ENCODE measurements at regions not wholly inside any gene's neighbourhood (a gene's known extent, or its start where the extent isn't known, plus 50 kb on each side); places are given as distances from the start of the nearest gene placed in this dataset.
"Not testable (repeated sequence)": the region's sequence is repeated elsewhere in the genome, so short reads cannot be mapped to it uniquely, and the experiment has no call there.

DNA sequence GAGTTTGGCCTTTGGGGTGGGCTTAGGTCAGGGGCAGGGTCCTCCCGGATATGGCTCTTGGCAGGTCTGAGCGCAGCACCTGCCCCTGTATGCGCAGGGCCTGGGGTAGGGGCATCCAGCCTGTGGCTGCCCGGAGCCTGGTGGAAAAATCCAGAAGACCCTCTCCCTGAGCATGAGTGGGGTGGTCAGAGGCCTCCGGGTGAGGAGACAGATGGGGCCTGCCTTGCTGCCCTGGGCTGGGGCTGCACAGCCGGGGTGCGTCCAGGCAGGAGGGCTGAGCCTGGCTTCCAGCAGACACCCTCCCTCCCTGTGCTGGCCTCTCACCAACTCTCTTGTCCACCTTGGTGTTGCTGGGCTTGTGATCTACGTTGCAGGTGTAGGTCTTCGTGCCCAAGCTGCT lies 99.1 kb downstream of the TMEM121 start:
- not testable (repeated sequence) for TF ChIP-seq OSR1 (CRISPR knock-in tag; IDR thresholded peaks at IDR 0.05); ZNF8 (CRISPR knock-in tag; IDR thresholded peaks at IDR 0.05); ISL1 (CRISPR knock-in tag; IDR thresholded peaks at IDR 0.05); ZNF70 (CRISPR knock-in tag; IDR thresholded peaks at IDR 0.05); ESRRG (CRISPR knock-in tag; IDR thresholded peaks at IDR 0.05); TOX (CRISPR knock-in tag; IDR thresholded peaks at IDR 0.05; ENCODE audit: borderline replicate concordance)
- TF ChIP-seq, protein P1, sequence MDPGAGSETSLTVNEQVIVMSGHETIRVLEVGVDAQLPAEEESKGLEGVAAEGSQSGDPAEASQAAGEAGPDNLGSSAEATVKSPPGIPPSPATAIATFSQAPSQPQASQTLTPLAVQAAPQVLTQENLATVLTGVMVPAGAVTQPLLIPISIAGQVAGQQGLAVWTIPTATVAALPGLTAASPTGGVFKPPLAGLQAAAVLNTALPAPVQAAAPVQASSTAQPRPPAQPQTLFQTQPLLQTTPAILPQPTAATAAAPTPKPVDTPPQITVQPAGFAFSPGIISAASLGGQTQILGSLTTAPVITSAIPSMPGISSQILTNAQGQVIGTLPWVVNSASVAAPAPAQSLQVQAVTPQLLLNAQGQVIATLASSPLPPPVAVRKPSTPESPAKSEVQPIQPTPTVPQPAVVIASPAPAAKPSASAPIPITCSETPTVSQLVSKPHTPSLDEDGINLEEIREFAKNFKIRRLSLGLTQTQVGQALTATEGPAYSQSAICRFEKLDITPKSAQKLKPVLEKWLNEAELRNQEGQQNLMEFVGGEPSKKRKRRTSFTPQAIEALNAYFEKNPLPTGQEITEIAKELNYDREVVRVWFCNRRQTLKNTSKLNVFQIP (CRISPR knock-in tag; IDR thresholded peaks at IDR 0.05; ENCODE audit: borderline replicate concordance, low read depth), result not testable (repeated sequence)
